Parathyroid adenoma (tissue), 2 donors: ENCODE measurements at regions not wholly inside any gene's neighbourhood (a gene's known extent, or its start where the extent isn't known, plus 50 kb on each side); places are given as distances from the start of the nearest gene placed in this dataset.
A peak's percentile ranks its signal among the peaks of the same experiment; 100 is the strongest.

Source experiments
- H2AFZ ChIP-seq: fragments of 300-600 bp; sonication (generic); one replicate; pipeline ENCODE4 v1.7.0; 2017; ENCODE audit warnings: antibody characterized with exemption, mild to moderate bottlenecking
- H3K27ac ChIP-seq: fragments of 300-600 bp; sonication (generic); one replicate; pipeline ENCODE4 v1.7.0; 2017
- H3K27me3 ChIP-seq: fragments of 300-600 bp; sonication (generic); one replicate; pipeline ENCODE4 v1.7.0; 2017; ENCODE audit warnings: low read length; ENCODE audit not compliant: control insufficient read depth, insufficient read depth
- H3K36me3 ChIP-seq: fragments of 300-600 bp; sonication (generic); one replicate; pipeline ENCODE4 v1.7.0; 2017; ENCODE audit warnings: low read length; ENCODE audit not compliant: control insufficient read depth, insufficient read depth
- H3K4me1 ChIP-seq: fragments of 300-600 bp; sonication (generic); one replicate; pipeline ENCODE4 v1.7.0; 2017; ENCODE audit warnings: control low read depth
- H3K4me2 ChIP-seq: fragments of 300-600 bp; sonication (generic); one replicate; pipeline ENCODE4 v1.7.0; 2017; ENCODE audit warnings: low read length
- H3K4me3 ChIP-seq: fragments of 300-600 bp; sonication (generic); one replicate; pipeline ENCODE4 v1.7.0; 2017; ENCODE audit warnings: low read depth, low read length
- H3K79me2 ChIP-seq: fragments of 300-600 bp; sonication (generic); one replicate; pipeline ENCODE4 v1.7.0; 2017; ENCODE audit warnings: control low read depth
- H3K9ac ChIP-seq: fragments of 300-600 bp; sonication (generic); one replicate; pipeline ENCODE4 v1.7.0; 2017; ENCODE audit warnings: mild to moderate bottlenecking
- H3K9me3 ChIP-seq: fragments of 300-600 bp; sonication (generic); one replicate; pipeline ENCODE4 v1.7.0; 2017; ENCODE audit warnings: low read length; ENCODE audit not compliant: control insufficient read depth
- TF ChIP-seq, protein P1 (sequence below): fragments of 300-600 bp; sonication (generic); IDR thresholded peaks from one replicate; pipeline ENCODE4 v1.7.0; 2017; ENCODE audit warnings: antibody characterized with exemption, mild to moderate bottlenecking
- donor health status: primary hyperparathyroidism.

DNA sequence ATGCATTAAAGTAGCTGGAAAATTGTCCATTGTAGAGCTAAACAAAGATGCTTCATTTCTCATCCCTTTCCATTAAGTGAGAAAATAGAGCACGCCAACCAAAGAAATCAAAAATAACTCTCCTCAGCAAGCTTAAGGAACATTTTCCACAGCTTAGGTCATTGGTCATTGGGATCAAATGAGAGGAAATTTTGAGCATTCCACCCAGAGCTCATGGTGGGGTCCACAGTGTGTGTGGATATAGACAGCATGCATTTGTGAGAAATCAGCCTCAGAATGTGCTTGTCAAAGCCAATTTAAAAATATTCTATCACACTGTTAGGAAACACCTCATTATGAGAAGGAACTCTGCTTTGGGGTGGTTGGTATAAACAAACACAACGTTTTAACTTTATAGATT lies 97.2 kb downstream of the HDGFL1 start:
- Histone ChIP-seq H3K27ac (no peak overlapping the region), H3K9ac (no peak overlapping the region), H3K4me2 (no peak overlapping the region), H3K4me1 (no peaks in the 10 kb centered on the region), H3K79me2 (no peaks in the 10 kb centered on the region), H3K36me3 (no peaks in the 10 kb centered on the region), H3K4me3 (no peak overlapping the region), H3K27me3 (no peaks in the 10 kb centered on the region), H3K9me3 (no peaks in the 10 kb centered on the region), H2AFZ (no peak overlapping the region)
- TF ChIP-seq, protein P1, sequence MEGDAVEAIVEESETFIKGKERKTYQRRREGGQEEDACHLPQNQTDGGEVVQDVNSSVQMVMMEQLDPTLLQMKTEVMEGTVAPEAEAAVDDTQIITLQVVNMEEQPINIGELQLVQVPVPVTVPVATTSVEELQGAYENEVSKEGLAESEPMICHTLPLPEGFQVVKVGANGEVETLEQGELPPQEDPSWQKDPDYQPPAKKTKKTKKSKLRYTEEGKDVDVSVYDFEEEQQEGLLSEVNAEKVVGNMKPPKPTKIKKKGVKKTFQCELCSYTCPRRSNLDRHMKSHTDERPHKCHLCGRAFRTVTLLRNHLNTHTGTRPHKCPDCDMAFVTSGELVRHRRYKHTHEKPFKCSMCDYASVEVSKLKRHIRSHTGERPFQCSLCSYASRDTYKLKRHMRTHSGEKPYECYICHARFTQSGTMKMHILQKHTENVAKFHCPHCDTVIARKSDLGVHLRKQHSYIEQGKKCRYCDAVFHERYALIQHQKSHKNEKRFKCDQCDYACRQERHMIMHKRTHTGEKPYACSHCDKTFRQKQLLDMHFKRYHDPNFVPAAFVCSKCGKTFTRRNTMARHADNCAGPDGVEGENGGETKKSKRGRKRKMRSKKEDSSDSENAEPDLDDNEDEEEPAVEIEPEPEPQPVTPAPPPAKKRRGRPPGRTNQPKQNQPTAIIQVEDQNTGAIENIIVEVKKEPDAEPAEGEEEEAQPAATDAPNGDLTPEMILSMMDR, result no peak

DNA sequence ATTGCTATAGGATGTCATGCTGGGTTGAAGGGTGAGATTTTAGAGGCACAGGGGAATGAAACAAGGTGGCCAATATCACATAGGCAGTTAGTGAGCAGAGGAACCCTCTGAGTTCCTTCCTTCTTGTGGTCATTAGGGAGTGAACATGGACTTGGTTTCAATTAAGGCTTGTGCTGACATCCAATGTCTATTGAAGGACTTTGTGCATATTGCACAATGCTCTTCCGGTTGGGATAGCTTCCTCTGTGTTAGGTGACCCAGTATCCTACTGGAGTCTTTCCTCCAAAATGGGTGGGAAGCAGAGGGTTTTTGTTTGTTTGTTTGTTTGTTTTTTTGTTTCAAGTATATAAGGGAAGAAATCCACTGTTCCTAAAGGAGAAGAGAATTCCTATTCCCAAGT lies 98.5 kb downstream of the HDGFL1 start:
- Histone ChIP-seq H3K9me3 (no peaks in the 10 kb centered on the region), H3K4me1 (no peaks in the 10 kb centered on the region), H3K4me3 (no peak overlapping the region), H3K9ac (no peak overlapping the region), H3K79me2 (no peaks in the 10 kb centered on the region), H2AFZ (peak overlapping the region; percentile 11), H3K4me2 (no peak overlapping the region), H3K27me3 (no peaks in the 10 kb centered on the region), H3K36me3 (no peaks in the 10 kb centered on the region), H3K27ac (no peak overlapping the region)
- TF ChIP-seq, protein P1, result no peak

DNA sequence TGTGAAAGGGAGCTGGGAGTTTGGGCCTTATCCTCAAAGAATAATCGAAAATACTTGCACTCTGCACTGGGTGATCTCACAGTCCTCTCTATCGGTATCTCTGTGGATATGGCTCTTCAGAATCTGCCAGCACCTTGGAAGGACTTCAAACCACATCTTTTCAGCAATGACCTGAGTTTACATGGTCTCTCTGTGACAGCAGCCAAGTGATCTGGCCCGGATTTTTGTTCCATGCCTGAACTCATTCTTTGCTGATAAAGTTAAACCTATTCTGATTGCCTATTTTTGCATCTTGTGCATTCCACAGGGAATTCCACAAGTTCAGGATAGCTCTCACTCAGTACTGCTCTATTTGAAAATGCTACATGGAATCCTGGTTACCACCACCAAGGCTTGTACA lies 98.9 kb downstream of the HDGFL1 start:
- Histone ChIP-seq H3K27me3 (no peaks in the 10 kb centered on the region), H3K9me3 (no peaks in the 10 kb centered on the region), H3K4me2 (no peak overlapping the region), H3K27ac (no peak overlapping the region), H2AFZ (no peak overlapping the region), H3K4me1 (no peaks in the 10 kb centered on the region), H3K79me2 (no peaks in the 10 kb centered on the region), H3K4me3 (no peak overlapping the region), H3K36me3 (no peaks in the 10 kb centered on the region), H3K9ac (no peak overlapping the region)
- TF ChIP-seq, protein P1, result no peak

DNA sequence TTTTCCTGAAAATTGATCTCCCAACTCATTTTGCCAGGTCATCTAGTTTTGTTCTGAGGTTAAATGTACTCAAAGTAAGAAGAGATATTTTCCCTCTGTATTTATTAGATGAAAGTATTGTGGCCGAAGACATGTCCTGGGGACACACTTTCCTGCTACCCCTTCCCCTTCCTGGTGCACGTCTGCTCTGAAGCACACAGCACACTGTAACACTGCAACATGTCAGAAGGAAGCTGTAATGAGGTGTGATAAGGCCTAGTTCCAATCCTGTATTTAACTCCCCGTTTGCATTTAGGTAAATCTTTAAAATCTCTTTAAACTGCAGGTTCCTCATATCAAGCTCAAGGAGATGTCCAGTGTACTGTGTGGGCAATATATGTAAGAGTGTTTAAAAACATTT lies 99.4 kb downstream of the HDGFL1 start:
- no peak overlapping the region for H3K4me3 ChIP-seq
- H3K27ac ChIP-seq, result no peak overlapping the region
- H2AFZ ChIP-seq, result no peak overlapping the region
- no peaks in the 10 kb centered on the region for H3K4me1 ChIP-seq
- no peak overlapping the region for H3K9ac ChIP-seq
- H3K36me3 ChIP-seq, result no peaks in the 10 kb centered on the region
- H3K27me3 ChIP-seq, result no peaks in the 10 kb centered on the region
- H3K9me3 ChIP-seq, result no peaks in the 10 kb centered on the region
- no peaks in the 10 kb centered on the region for H3K79me2 ChIP-seq
- TF ChIP-seq, protein P1, result no peak
- H3K4me2 ChIP-seq, result no peak overlapping the region

DNA sequence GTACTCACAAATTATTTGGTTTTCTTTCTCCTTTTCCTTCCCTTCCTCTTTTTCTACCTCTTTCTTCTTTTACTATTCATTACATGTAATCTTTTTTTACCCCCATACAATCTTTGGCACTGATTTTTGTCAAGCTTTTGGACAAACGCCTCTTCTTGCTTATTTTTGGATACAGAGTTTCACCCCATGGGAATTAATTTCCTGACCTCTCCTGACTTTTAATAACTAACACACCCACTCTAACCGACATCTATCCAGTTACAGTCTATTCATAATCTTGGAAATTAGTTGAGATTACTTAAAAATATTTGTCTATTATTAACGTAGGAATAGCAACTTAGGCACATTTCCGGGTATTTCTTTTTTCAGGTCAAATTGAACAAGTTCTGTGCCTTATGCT lies 101.2 kb downstream of the HDGFL1 start:
- Histone ChIP-seq H3K4me3 (no peak overlapping the region), H3K9ac (no peak overlapping the region), H3K36me3 (no peaks in the 10 kb centered on the region), H3K4me2 (no peak overlapping the region), H3K9me3 (no peaks in the 10 kb centered on the region), H3K27ac (no peak overlapping the region), H3K4me1 (no peaks in the 10 kb centered on the region), H3K79me2 (no peaks in the 10 kb centered on the region), H2AFZ (no peak overlapping the region), H3K27me3 (no peaks in the 10 kb centered on the region)
- TF ChIP-seq, protein P1, result no peak
